ENCODE measurements at regions not wholly inside any gene's neighbourhood (a gene's known extent, or its start where the extent isn't known, plus 50 kb on each side); places are given as distances from the start of the nearest gene placed in this dataset.

DNA sequence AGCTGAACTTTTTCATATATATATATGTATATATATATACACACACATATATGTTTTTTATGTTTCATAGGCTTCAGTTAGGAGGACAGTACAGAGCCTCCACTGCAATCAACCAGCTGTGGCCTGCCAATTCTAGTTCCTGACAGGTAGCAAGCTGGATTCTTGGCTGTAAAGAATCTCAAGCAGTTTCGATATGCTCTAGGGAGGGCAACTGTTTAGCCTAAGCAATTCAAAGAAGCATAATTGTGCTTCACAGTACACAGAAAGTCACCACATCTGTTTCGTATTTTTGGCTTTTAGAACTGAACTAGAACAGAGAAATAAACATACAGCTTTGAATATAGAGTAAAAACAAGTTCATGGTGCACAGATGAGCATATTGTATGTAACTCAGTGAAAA lies 152.4 kb upstream of the ARRDC3 start:
- ChIA-PET POLR2A (no interaction called here), RAD21 (ENCODE audit: unreplicated experiment) (no interaction called here), CTCF (no interaction called here), SMC1A (ENCODE audit: uncharacterized antibody, unreplicated experiment) (interaction anchor here (1.2 kb wide), 1 partner anchor 21 kb away, joined by 4 read pairs; no protein-coding TSS in a partner anchor)
- intact Hi-C loops (cut with micrococcal nuclease; ENCODE audit: unreplicated experiment), result no loop called here
- no peak overlapping the region for H3K4me2 ChIP-seq (ENCODE audit: control insufficient read depth, insufficient read depth)
- no peaks in the 10 kb centered on the region for H3K9me3 ChIP-seq (replicated peaks; ENCODE audit: control insufficient read depth, insufficient read depth, low read length)
- no peak overlapping the region for H2AFZ ChIP-seq (ENCODE audit: control insufficient read depth, low read depth, low read length)
- ATAC-seq (no peak), FAIRE-seq (no peak), DNase-seq (ENCODE audit: low read depth, low spot score) (no peak)
- H3K27ac ChIP-seq (ENCODE audit: control insufficient read depth, insufficient read depth), result no peak overlapping the region
- no peaks in the 10 kb centered on the region for H3K79me2 ChIP-seq (ENCODE audit: control insufficient read depth, insufficient read depth, low read length)
- H3K4me3 ChIP-seq, result no peak overlapping the region
- no peaks in the 10 kb centered on the region for H4K20me1 ChIP-seq (ENCODE audit: control insufficient read depth, insufficient read depth)
- H3K9ac ChIP-seq (ENCODE audit: control insufficient read depth, insufficient read depth, low read length), result no peak overlapping the region
- WGBS (ENCODE audit: insufficient coverage, insufficient replicate concordance, low lambda C conversion rate, missing lambda C conversion rate), result 22% methylated on average over 2 of the region's 2 CpGs
- no TSS peak for BruUV-seq (replicated peaks)
- no peaks in the 10 kb centered on the region for H3K36me3 ChIP-seq (ENCODE audit: control insufficient read depth in 2 of 2, insufficient read depth in 2 of 2, low read length in 1 of 2)
- H3K4me1 ChIP-seq (ENCODE audit: control insufficient read depth, insufficient read depth, low read length), result no peaks in the 10 kb centered on the region
- in situ Hi-C loops (cut with MboI), result no loop called here
- no peaks in the 10 kb centered on the region for H3K27me3 ChIP-seq (replicated peaks in 1 of 2; ENCODE audit: control insufficient read depth in 2 of 2, insufficient read depth in 2 of 2, low read length in 1 of 2)
- TF ChIP-seq EGR1 (IDR thresholded peaks at IDR 0.05; ENCODE audit: borderline replicate concordance in 1 of 2, low read depth in 2 of 2, low read length in 2 of 2) (no peak), POLR2AphosphoS2 (IDR thresholded peaks at IDR 0.05; ENCODE audit: low read depth, low read length) (no peak), IKZF2 (IDR thresholded peaks at IDR 0.05) (no peak), EP300 (IDR thresholded peaks at IDR 0.05; ENCODE audit: borderline replicate concordance in 1 of 2, control insufficient read depth in 1 of 2, low read depth in 2 of 2, low read length in 2 of 2) (no peak), STAT1 (conservative IDR thresholded peaks at IDR 0.05) (no peak), FOS (IDR thresholded peaks at IDR 0.05; ENCODE audit: borderline replicate concordance, extremely low read depth, insufficient read length) (no peak)
- TF ChIP-seq, protein P1, sequence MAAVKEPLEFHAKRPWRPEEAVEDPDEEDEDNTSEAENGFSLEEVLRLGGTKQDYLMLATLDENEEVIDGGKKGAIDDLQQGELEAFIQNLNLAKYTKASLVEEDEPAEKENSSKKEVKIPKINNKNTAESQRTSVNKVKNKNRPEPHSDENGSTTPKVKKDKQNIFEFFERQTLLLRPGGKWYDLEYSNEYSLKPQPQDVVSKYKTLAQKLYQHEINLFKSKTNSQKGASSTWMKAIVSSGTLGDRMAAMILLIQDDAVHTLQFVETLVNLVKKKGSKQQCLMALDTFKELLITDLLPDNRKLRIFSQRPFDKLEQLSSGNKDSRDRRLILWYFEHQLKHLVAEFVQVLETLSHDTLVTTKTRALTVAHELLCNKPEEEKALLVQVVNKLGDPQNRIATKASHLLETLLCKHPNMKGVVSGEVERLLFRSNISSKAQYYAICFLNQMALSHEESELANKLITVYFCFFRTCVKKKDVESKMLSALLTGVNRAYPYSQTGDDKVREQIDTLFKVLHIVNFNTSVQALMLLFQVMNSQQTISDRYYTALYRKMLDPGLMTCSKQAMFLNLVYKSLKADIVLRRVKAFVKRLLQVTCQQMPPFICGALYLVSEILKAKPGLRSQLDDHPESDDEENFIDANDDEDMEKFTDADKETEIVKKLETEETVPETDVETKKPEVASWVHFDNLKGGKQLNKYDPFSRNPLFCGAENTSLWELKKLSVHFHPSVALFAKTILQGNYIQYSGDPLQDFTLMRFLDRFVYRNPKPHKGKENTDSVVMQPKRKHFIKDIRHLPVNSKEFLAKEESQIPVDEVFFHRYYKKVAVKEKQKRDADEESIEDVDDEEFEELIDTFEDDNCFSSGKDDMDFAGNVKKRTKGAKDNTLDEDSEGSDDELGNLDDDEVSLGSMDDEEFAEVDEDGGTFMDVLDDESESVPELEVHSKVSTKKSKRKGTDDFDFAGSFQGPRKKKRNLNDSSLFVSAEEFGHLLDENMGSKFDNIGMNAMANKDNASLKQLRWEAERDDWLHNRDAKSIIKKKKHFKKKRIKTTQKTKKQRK (IDR thresholded peaks at IDR 0.05; ENCODE audit: low read depth, low read length), result no peak
- TF ChIP-seq, protein P2, sequence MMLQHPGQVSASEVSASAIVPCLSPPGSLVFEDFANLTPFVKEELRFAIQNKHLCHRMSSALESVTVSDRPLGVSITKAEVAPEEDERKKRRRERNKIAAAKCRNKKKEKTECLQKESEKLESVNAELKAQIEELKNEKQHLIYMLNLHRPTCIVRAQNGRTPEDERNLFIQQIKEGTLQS (IDR thresholded peaks at IDR 0.05; ENCODE audit: borderline replicate concordance, extremely low read depth, low read depth, low read length), result no peak
- TF ChIP-seq, protein P3, sequence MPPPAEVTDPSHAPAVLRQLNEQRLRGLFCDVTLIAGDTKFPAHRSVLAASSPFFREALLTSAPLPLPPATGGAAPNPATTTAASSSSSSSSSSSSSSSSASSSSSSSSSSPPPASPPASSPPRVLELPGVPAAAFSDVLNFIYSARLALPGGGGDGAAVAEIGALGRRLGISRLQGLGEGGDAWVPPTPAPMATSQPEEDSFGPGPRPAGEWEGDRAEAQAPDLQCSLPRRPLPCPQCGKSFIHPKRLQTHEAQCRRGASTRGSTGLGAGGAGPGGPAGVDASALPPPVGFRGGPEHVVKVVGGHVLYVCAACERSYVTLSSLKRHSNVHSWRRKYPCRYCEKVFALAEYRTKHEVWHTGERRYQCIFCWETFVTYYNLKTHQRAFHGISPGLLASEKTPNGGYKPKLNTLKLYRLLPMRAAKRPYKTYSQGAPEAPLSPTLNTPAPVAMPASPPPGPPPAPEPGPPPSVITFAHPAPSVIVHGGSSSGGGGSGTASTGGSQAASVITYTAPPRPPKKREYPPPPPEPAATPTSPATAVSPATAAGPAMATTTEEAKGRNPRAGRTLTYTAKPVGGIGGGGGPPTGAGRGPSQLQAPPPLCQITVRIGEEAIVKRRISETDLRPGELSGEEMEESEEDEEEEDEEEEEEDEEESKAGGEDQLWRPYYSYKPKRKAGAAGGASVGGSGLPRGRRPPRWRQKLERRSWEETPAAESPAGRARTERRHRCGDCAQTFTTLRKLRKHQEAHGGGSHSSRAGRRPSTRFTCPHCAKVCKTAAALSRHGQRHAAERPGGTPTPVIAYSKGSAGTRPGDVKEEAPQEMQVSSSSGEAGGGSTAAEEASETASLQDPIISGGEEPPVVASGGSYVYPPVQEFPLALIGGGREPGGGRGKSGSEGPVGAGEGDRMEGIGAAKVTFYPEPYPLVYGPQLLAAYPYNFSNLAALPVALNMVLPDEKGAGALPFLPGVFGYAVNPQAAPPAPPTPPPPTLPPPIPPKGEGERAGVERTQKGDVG (CRISPR knock-in tag; IDR thresholded peaks at IDR 0.05), result no peak
- TF ChIP-seq, protein P4, sequence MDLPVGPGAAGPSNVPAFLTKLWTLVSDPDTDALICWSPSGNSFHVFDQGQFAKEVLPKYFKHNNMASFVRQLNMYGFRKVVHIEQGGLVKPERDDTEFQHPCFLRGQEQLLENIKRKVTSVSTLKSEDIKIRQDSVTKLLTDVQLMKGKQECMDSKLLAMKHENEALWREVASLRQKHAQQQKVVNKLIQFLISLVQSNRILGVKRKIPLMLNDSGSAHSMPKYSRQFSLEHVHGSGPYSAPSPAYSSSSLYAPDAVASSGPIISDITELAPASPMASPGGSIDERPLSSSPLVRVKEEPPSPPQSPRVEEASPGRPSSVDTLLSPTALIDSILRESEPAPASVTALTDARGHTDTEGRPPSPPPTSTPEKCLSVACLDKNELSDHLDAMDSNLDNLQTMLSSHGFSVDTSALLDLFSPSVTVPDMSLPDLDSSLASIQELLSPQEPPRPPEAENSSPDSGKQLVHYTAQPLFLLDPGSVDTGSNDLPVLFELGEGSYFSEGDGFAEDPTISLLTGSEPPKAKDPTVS (IDR thresholded peaks at IDR 0.05; ENCODE audit: low read depth, low read length), result no peak
- TF ChIP-seq, protein P5, sequence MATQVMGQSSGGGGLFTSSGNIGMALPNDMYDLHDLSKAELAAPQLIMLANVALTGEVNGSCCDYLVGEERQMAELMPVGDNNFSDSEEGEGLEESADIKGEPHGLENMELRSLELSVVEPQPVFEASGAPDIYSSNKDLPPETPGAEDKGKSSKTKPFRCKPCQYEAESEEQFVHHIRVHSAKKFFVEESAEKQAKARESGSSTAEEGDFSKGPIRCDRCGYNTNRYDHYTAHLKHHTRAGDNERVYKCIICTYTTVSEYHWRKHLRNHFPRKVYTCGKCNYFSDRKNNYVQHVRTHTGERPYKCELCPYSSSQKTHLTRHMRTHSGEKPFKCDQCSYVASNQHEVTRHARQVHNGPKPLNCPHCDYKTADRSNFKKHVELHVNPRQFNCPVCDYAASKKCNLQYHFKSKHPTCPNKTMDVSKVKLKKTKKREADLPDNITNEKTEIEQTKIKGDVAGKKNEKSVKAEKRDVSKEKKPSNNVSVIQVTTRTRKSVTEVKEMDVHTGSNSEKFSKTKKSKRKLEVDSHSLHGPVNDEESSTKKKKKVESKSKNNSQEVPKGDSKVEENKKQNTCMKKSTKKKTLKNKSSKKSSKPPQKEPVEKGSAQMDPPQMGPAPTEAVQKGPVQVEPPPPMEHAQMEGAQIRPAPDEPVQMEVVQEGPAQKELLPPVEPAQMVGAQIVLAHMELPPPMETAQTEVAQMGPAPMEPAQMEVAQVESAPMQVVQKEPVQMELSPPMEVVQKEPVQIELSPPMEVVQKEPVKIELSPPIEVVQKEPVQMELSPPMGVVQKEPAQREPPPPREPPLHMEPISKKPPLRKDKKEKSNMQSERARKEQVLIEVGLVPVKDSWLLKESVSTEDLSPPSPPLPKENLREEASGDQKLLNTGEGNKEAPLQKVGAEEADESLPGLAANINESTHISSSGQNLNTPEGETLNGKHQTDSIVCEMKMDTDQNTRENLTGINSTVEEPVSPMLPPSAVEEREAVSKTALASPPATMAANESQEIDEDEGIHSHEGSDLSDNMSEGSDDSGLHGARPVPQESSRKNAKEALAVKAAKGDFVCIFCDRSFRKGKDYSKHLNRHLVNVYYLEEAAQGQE (IDR thresholded peaks at IDR 0.05; ENCODE audit: low read depth, low read length), result no peak

Measured in GM12878 (cell line).